CD14-positive monocyte (primary cell): ENCODE measurements at regions not wholly inside any gene's neighbourhood (a gene's known extent, or its start where the extent isn't known, plus 50 kb on each side); places are given as distances from the start of the nearest gene placed in this dataset.

Source experiments
- DNase-seq, 3 donors: peaks; one replicate each; pipeline ENCODE4 v3.0.0-alpha.2; 2011 to 2022
- H2AFZ ChIP-seq: 2 replicates; pipeline ENCODE4 v1.6.0; 2012; ENCODE audit warnings: mild to moderate bottlenecking, low read depth, low read length, inconsistent platforms; ENCODE audit not compliant: insufficient read depth, poor library complexity, severe bottlenecking
- H3K27ac ChIP-seq, 2 donors: 1 replicate in 1 of 2; 2 replicates in 1 of 2; pipeline ENCODE4 v1.5.1; 2012 to 2013; ENCODE audit warnings: low read length in 2 of 2, control low read depth in 1 of 2, inconsistent platforms in 1 of 2, low read depth in 1 of 2, mild to moderate bottlenecking in 1 of 2
- H3K27me3 ChIP-seq, 2 donors: one replicate each; pipeline versions ENCODE4 v1.6.0 to v1.6.1; 2011 to 2013; ENCODE audit warnings: low read length in 2 of 2; ENCODE audit not compliant: control insufficient read depth in 2 of 2, insufficient read depth in 2 of 2
- H3K36me3 ChIP-seq, 2 donors: replicated peaks in 1 of 2; 1 replicate in 1 of 2; 2 replicates in 1 of 2; pipeline versions ENCODE4 v1.5.1 to v1.6.1; 2012 to 2013; ENCODE audit warnings: low read length in 2 of 2, control low read depth in 1 of 2, inconsistent platforms in 1 of 2, mild to moderate bottlenecking in 1 of 2; ENCODE audit not compliant: insufficient read depth in 2 of 2, control insufficient read depth in 1 of 2
- H3K4me1 ChIP-seq, 2 donors: 1 replicate in 1 of 2; 2 replicates in 1 of 2; pipeline versions ENCODE4 v1.5.1 to v1.6.1; 2012 to 2013; ENCODE audit warnings: low read length in 2 of 2, control low read depth in 1 of 2, inconsistent platforms in 1 of 2, mild to moderate bottlenecking in 1 of 2, moderate library complexity in 1 of 2; ENCODE audit not compliant: insufficient read depth in 2 of 2, control insufficient read depth in 1 of 2
- H3K4me2 ChIP-seq: replicated peaks from 2 replicates; pipeline ENCODE3; 2012; ENCODE audit warnings: low read length, moderate library complexity, mild to moderate bottlenecking; ENCODE audit not compliant: poor library complexity, severe bottlenecking; ENCODE audit errors: extremely low read depth
- H3K4me3 ChIP-seq, 3 experiments: fragments of 200-600 bp in 1 of 3; sonication (generic) in 1 of 3; replicated peaks in 1 of 3; 1 replicate in 2 of 3; 2 replicates in 1 of 3; pipeline ENCODE4 v1.5.1; 2011 to 2013; ENCODE audit warnings: low read length in 3 of 3, mild to moderate bottlenecking in 3 of 3, control low read depth in 2 of 3, low read depth in 2 of 3, inconsistent platforms in 1 of 3, moderate library complexity in 1 of 3
- H3K79me2 ChIP-seq: 2 replicates; pipeline ENCODE4 v1.6.0; 2012; ENCODE audit warnings: mild to moderate bottlenecking, control low read depth, inconsistent platforms, low read length, moderate library complexity; ENCODE audit not compliant: insufficient read depth
- H3K9ac ChIP-seq: 2 replicates; pipeline ENCODE4 v1.6.0; 2017; ENCODE audit warnings: low read length, mild to moderate bottlenecking; ENCODE audit not compliant: insufficient read depth, poor library complexity, severe bottlenecking
- H3K9me3 ChIP-seq, 2 donors: replicated peaks in 1 of 2; 1 replicate in 1 of 2; 2 replicates in 1 of 2; pipeline versions ENCODE4 v1.5.1 to v1.6.1; 2012 to 2013; ENCODE audit warnings: low read length in 2 of 2, control low read depth in 1 of 2; ENCODE audit not compliant: control insufficient read depth in 1 of 2, insufficient read depth in 1 of 2
- H4K20me1 ChIP-seq: 2 replicates; pipeline ENCODE4 v1.6.0; 2012; ENCODE audit warnings: mild to moderate bottlenecking, low read length, control low read depth, moderate library complexity; ENCODE audit not compliant: insufficient read depth
- H3K27ac Mint-ChIP-seq, 7 donors: one replicate each; pipeline ENCODE4 v1.8.0; 2020; ENCODE audit warnings: mild to moderate bottlenecking in 7 of 7, mixed read lengths in 7 of 7, moderate library complexity in 6 of 7, inconsistent platforms in 2 of 7
- H3K27me3 Mint-ChIP-seq, 3 donors: one replicate each; pipeline ENCODE4 v1.8.0; 2021 to 2022; ENCODE audit warnings: low read depth in 3 of 3, mild to moderate bottlenecking in 3 of 3, mixed read lengths in 3 of 3, moderate library complexity in 3 of 3, inconsistent platforms in 1 of 3
- H3K36me3 Mint-ChIP-seq, 2 donors: one replicate each; pipeline ENCODE4 v1.8.0; 2020; ENCODE audit warnings: mixed read lengths in 2 of 2, inconsistent platforms in 1 of 2, mild to moderate bottlenecking in 1 of 2
- H3K4me1 Mint-ChIP-seq: one replicate; pipeline ENCODE4 v1.8.0; 2020; ENCODE audit warnings: mild to moderate bottlenecking, mixed read lengths
- H3K4me3 Mint-ChIP-seq, 2 donors: one replicate each; pipeline ENCODE4 v1.8.0; 2020; ENCODE audit warnings: mild to moderate bottlenecking in 2 of 2, mixed read lengths in 2 of 2, moderate library complexity in 1 of 2
- H3K9me3 Mint-ChIP-seq, 7 donors: one replicate each; pipeline ENCODE4 v1.8.0; 2020 to 2022; ENCODE audit warnings: mixed read lengths in 7 of 7, mild to moderate bottlenecking in 6 of 7, moderate library complexity in 6 of 7, inconsistent platforms in 2 of 7
- CTCF ChIP-seq: fragments of 200-600 bp; IDR thresholded peaks from one replicate; pipeline ENCODE4 v1.8.0; 2022; ENCODE audit warnings: antibody characterized with exemption, mild to moderate bottlenecking
- WGBS: methylation state at CpG from one replicate; pipeline ENCODE4 v1.1.5; 2013; ENCODE audit warnings: missing lambda C conversion rate; ENCODE audit not compliant: insufficient coverage; 5-methylcytosine and 5-hydroxymethylcytosine counted together
- intact Hi-C, 2 donors: fragments of 100-400 bp; cut with micrococcal nuclease; formaldehyde crosslinking; loops; one replicate each; pipeline versions ENCODE4 v1.15.0 to v1.15.1; 2023

- no peak overlapping the region for H3K27ac ChIP-seq
- no peak for DNase-seq
- no peaks in the 10 kb centered on the region for H3K27me3 ChIP-seq
- H3K4me3 Mint-ChIP-seq = no peak overlapping the region
- H3K4me1 ChIP-seq = no peaks in the 10 kb centered on the region
- peaks cover 0 to 1% (median 0%) of the 10 kb centered on the region in 7 donors for H3K9me3 Mint-ChIP-seq
- no peaks in the 10 kb centered on the region for H3K36me3 ChIP-seq
- no peak overlapping the region for H3K9ac ChIP-seq
- no peak for TF ChIP-seq CTCF
- intact Hi-C loops = no loop called here
- H3K27ac Mint-ChIP-seq = no peak overlapping the region
- no peaks in the 10 kb centered on the region for H3K4me1 Mint-ChIP-seq
- no peak overlapping the region for H3K4me2 ChIP-seq
- H3K9me3 ChIP-seq = no peaks in the 10 kb centered on the region
- WGBS = no CpG with 5 or more reads among the region's 1 CpG
- peaks cover 0 to 3% (median 0%) of the 10 kb centered on the region in 3 donors for H3K27me3 Mint-ChIP-seq
- no peaks in the 10 kb centered on the region for H3K79me2 ChIP-seq
- no peak overlapping the region for H2AFZ ChIP-seq
- H4K20me1 ChIP-seq = no peaks in the 10 kb centered on the region
- H3K4me3 ChIP-seq = no peak overlapping the region
- no peaks in the 10 kb centered on the region for H3K36me3 Mint-ChIP-seq
Measured at GRCh38 chr11:111124724-111125123, 120.8 kb upstream of the POU2AF2 start.

- Mint-ChIP-seq H3K9me3 (peaks cover 0 to 4% (median 0%) of the 10 kb centered on the region in 7 donors), H3K36me3 (no peaks in the 10 kb centered on the region), H3K4me3 (no peak overlapping the region), H3K4me1 (no peaks in the 10 kb centered on the region), H3K27me3 (peaks cover 0 to 5% (median 0%) of the 10 kb centered on the region in 3 donors), H3K27ac (no peak overlapping the region)
- intact Hi-C loops = no loop called here
- Histone ChIP-seq H3K79me2 (no peaks in the 10 kb centered on the region), H3K36me3 (no peaks in the 10 kb centered on the region), H3K9me3 (no peaks in the 10 kb centered on the region), H3K27ac (no peak overlapping the region), H4K20me1 (no peaks in the 10 kb centered on the region), H2AFZ (no peak overlapping the region), H3K4me1 (no peaks in the 10 kb centered on the region), H3K4me3 (no peak overlapping the region), H3K9ac (no peak overlapping the region), H3K4me2 (no peak overlapping the region), H3K27me3 (no peaks in the 10 kb centered on the region)
- WGBS = no CpG with 5 or more reads among the region's 1 CpG
- no peak for TF ChIP-seq CTCF
- DNase-seq = no peak
Measured at GRCh38 chr11:111123463-111124398, 121.8 kb upstream of the POU2AF2 start.
